Upper lobe of left lung (tissue), 4 donors: ENCODE measurements at regions not wholly inside any gene's neighbourhood (a gene's known extent, or its start where the extent isn't known, plus 50 kb on each side); places are given as distances from the start of the nearest gene placed in this dataset.

Experiments
- CTCF ChIP-seq, 6 experiments: fragments of 450-650 bp in 4 of 6; fragments of 200-600 bp in 2 of 6; sonication (generic) in 2 of 6; IDR thresholded peaks; one replicate each; pipeline ENCODE4 v1.5.1; 2016 to 2019; ENCODE audit warnings: antibody characterized with exemption in 6 of 6
- EP300 ChIP-seq, 4 donors: sonication (generic); formaldehyde crosslinking; IDR thresholded peaks; one replicate each; pipeline ENCODE4 v1.5.1; 2017; ENCODE audit warnings: antibody characterized with exemption in 4 of 4, control low read depth in 2 of 4
- POLR2A ChIP-seq, 4 donors: fragments of 450-650 bp; IDR thresholded peaks; one replicate each; pipeline ENCODE4 v1.5.1; 2016 to 2017; ENCODE audit warnings: antibody characterized with exemption in 4 of 4, mild to moderate bottlenecking in 2 of 4
- POLR2AphosphoS5 ChIP-seq, 2 donors: sonication (generic); formaldehyde crosslinking; IDR thresholded peaks; one replicate each; pipeline ENCODE4 v1.5.1; 2017; ENCODE audit warnings: antibody characterized with exemption in 2 of 2

GRCh38 chr3:152192050-152192449 lies 76.7 kb upstream of the MBNL1 start:
- TF ChIP-seq POLR2A (IDR thresholded peaks at IDR 0.05) (no peak), CTCF (IDR thresholded peaks at IDR 0.05) (no peak), POLR2AphosphoS5 (IDR thresholded peaks at IDR 0.05) (no peak), EP300 (IDR thresholded peaks at IDR 0.05) (no peak)
